Tibial nerve (tissue), 4 donors: ENCODE measurements at regions not wholly inside any gene's neighbourhood (a gene's known extent, or its start where the extent isn't known, plus 50 kb on each side); places are given as distances from the start of the nearest gene placed in this dataset.

ENCODE experiments used
- DNase-seq, 2 donors: peaks; one replicate each; pipeline ENCODE4 v3.0.0-alpha.2; 2019; ENCODE audit warnings: low spot score in 2 of 2
- H3K27ac ChIP-seq, 4 donors: fragments of 200-600 bp; sonication (generic) in 3 of 4; one replicate each; pipeline ENCODE4 v1.5.1; 2017 to 2019; ENCODE audit warnings: mild to moderate bottlenecking in 1 of 4
- H3K27me3 ChIP-seq, 2 donors: fragments of 200-600 bp; sonication (generic) in 1 of 2; one replicate each; pipeline versions ENCODE4 v1.5.1 to v1.6.0; 2017 to 2019
- H3K36me3 ChIP-seq, 3 donors: fragments of 200-600 bp; sonication (generic); one replicate each; pipeline ENCODE4 v1.5.1; 2018 to 2019
- H3K4me1 ChIP-seq, 4 donors: fragments of 200-600 bp; sonication (generic) in 3 of 4; one replicate each; pipeline ENCODE4 v1.5.1; 2017 to 2019
- H3K4me3 ChIP-seq, 4 donors: fragments of 200-600 bp; sonication (generic) in 3 of 4; one replicate each; pipeline ENCODE4 v1.5.1; 2017 to 2019; ENCODE audit warnings: mild to moderate bottlenecking in 1 of 4, moderate library complexity in 1 of 4
- H3K9me3 ChIP-seq, 4 donors: fragments of 200-600 bp; sonication (generic) in 3 of 4; one replicate each; pipeline ENCODE4 v1.5.1; 2017 to 2019
- CTCF ChIP-seq, 5 experiments: fragments of 200-600 bp in 3 of 5; fragments of 450-650 bp in 2 of 5; sonication (generic) in 3 of 5; IDR thresholded peaks; one replicate each; pipeline ENCODE4 v1.5.1; 2016 to 2019; ENCODE audit warnings: antibody characterized with exemption in 5 of 5, mild to moderate bottlenecking in 3 of 5, moderate library complexity in 2 of 5
- EP300 ChIP-seq, 2 donors: sonication (generic); formaldehyde crosslinking; IDR thresholded peaks; one replicate each; pipeline ENCODE4 v1.6.1; 2017; ENCODE audit warnings: antibody characterized with exemption in 2 of 2, mild to moderate bottlenecking in 1 of 2
- POLR2A ChIP-seq, 2 donors: fragments of 450-650 bp; IDR thresholded peaks; one replicate each; pipeline ENCODE4 v1.6.1; 2017; ENCODE audit warnings: antibody characterized with exemption in 2 of 2, mild to moderate bottlenecking in 2 of 2, moderate library complexity in 2 of 2
- WGBS, 2 donors: methylation state at CpG; one replicate each; pipeline ENCODE4 v1.1.5; 2018; 5-methylcytosine and 5-hydroxymethylcytosine counted together

- no peak overlapping the region for H3K27ac ChIP-seq
- TF ChIP-seq CTCF (IDR thresholded peaks at IDR 0.05) (no peak), EP300 (IDR thresholded peaks at IDR 0.05) (no peak)
- H3K4me1 ChIP-seq, result peaks cover 0 to 6% (median 0%) of the 10 kb centered on the region in 4 donors
- no peaks in the 10 kb centered on the region for H3K9me3 ChIP-seq
- no peak overlapping the region for H3K4me3 ChIP-seq
- no peak for DNase-seq
- 83 to 84% methylated on average over 4 of the region's 4 CpGs for WGBS, 2 donors
- H3K27me3 ChIP-seq, result no peaks in the 10 kb centered on the region
- H3K36me3 ChIP-seq, result no peaks in the 10 kb centered on the region
Measured at GRCh38 chr7:81135324-81135723, 216.5 kb upstream of the SEMA3C start.

DNA sequence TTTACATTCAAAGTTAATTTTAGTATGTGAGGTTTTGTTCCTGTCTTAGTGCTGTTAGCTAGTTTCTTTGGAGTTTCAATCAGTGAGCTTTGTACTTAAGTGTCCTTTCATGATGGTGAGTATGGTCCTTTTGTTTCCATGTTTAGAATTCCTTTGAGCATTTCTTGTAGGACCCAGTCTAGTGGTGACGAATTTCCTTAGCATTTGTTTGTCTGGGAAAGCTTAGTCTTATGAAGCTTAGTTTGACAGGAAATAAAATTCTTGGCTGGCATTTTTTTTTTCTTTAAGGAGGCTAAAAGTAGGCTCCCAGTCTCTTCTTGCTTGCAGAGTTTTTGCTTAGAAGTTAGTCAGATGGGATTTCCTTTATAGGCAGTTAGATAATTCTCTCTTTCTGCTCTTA, 209.2 kb upstream of the SEMA3C start:
- no peak overlapping the region for H3K4me3 ChIP-seq
- H3K27me3 ChIP-seq, result no peaks in the 10 kb centered on the region
- no peaks in the 10 kb centered on the region for H3K4me1 ChIP-seq
- peaks cover 0 to 33% (median 5%) of the 10 kb centered on the region in 4 donors for H3K9me3 ChIP-seq
- WGBS, 2 donors, result 85 to 90% methylated on average over 1 of the region's 1 CpG
- TF ChIP-seq POLR2A (IDR thresholded peaks at IDR 0.05), result no peak
- no peak overlapping the region for H3K27ac ChIP-seq
- no peak for DNase-seq
- H3K36me3 ChIP-seq, result no peaks in the 10 kb centered on the region

- Histone ChIP-seq H3K27ac (no peak overlapping the region), H3K9me3 (no peaks in the 10 kb centered on the region), H3K27me3 (no peaks in the 10 kb centered on the region), H3K4me1 (no peaks in the 10 kb centered on the region), H3K4me3 (no peak overlapping the region), H3K36me3 (no peaks in the 10 kb centered on the region)
- no peak for TF ChIP-seq EP300 (IDR thresholded peaks at IDR 0.05)
- TF ChIP-seq CTCF (IDR thresholded peaks at IDR 0.05), result no peak
- TF ChIP-seq POLR2A (IDR thresholded peaks at IDR 0.05), result no peak
- DNase-seq, result no peak
- 77 to 79% methylated on average over 4 of the region's 4 CpGs for WGBS, 2 donors
Measured at GRCh38 chr7:81120803-81121202, 202.0 kb upstream of the SEMA3C start.

DNA sequence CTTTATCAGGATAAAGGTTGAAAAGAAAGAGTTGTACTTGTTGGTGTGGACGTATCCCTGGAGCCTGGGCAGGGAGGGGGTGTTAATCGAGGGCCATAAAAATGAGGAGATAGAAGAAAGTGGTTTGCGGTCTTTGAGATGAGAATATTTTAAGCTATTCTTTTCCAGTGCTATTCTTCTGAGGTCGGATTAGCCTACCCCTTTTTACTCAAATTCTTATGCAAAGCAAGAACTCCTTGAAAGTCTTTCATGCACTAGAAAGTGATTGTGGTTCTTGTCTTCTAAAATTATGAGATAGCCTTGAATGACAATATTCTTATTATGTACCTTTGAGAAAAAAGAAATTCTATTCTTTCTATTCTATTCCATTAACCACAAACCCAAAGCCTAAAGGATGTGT, 201.3 kb upstream of the SEMA3C start:
- WGBS, 2 donors, result 69 to 74% methylated on average over 4 of the region's 4 CpGs
- Histone ChIP-seq H3K9me3 (no peaks in the 10 kb centered on the region), H3K27ac (no peak overlapping the region), H3K4me1 (no peaks in the 10 kb centered on the region), H3K4me3 (no peak overlapping the region), H3K36me3 (no peaks in the 10 kb centered on the region), H3K27me3 (no peaks in the 10 kb centered on the region)
- no peak for DNase-seq
- TF ChIP-seq EP300 (IDR thresholded peaks at IDR 0.05) (no peak), CTCF (IDR thresholded peaks at IDR 0.05) (no peak), POLR2A (IDR thresholded peaks at IDR 0.05) (no peak)

- Histone ChIP-seq H3K9me3 (no peaks in the 10 kb centered on the region), H3K4me3 (no peak overlapping the region), H3K27ac (no peak overlapping the region), H3K4me1 (peaks cover 0 to 20% (median 0%) of the 10 kb centered on the region in 4 donors), H3K27me3 (no peaks in the 10 kb centered on the region), H3K36me3 (no peaks in the 10 kb centered on the region)
- 93 to 94% methylated on average over 1 of the region's 1 CpG for WGBS, 2 donors
- no peak for TF ChIP-seq CTCF (IDR thresholded peaks at IDR 0.05)
- no peak for TF ChIP-seq EP300 (IDR thresholded peaks at IDR 0.05)
- no peak for TF ChIP-seq POLR2A (IDR thresholded peaks at IDR 0.05)
- no peak for DNase-seq
Measured at GRCh38 chr7:81114633-81115032, 195.8 kb upstream of the SEMA3C start.

DNA sequence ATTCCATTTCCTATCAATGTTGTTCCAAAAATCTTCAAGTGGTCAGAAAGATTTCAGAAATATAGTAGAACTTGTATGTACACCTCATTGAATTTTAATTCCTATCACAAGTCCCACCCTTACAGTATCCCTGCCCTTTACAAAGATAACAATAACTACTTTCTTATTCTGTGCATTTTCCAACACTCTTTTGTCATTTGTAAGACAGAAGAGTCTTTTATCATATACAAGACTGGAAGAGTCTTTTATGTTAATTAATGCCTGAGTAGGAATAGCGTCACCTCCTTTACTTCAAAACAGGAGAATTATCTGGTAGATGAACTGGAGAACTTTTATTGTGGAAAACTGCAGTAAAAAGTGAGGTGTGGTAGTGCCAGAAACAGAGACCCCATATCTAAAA, 193.9 kb upstream of the SEMA3C start:
- Histone ChIP-seq H3K4me1 (peaks cover 0 to 20% (median 0%) of the 10 kb centered on the region in 4 donors), H3K27me3 (no peaks in the 10 kb centered on the region), H3K27ac (no peak overlapping the region), H3K4me3 (no peak overlapping the region), H3K36me3 (no peaks in the 10 kb centered on the region), H3K9me3 (no peaks in the 10 kb centered on the region)
- 65 to 76% methylated on average over 1 of the region's 1 CpG for WGBS, 2 donors
- TF ChIP-seq EP300 (IDR thresholded peaks at IDR 0.05), result no peak
- no peak for TF ChIP-seq CTCF (IDR thresholded peaks at IDR 0.05)
- no peak for TF ChIP-seq POLR2A (IDR thresholded peaks at IDR 0.05)
- DNase-seq, result no peak
